ENCODE measurements at regions not wholly inside any gene's neighbourhood (a gene's known extent, or its start where the extent isn't known, plus 50 kb on each side); places are given as distances from the start of the nearest gene placed in this dataset.

GRCh38 chr2:240245184-240245583 lies 104.7 kb upstream of the OTOS start:
- Histone ChIP-seq H2AFZ (ENCODE audit: low read length) (no peak overlapping the region), H3K9ac (ENCODE audit: insufficient read depth, low read length) (no peak overlapping the region), H3K27me3 (ENCODE audit: control insufficient read depth, insufficient read depth, low read length) (no peaks in the 10 kb centered on the region), H3K4me3 (replicated peaks in 1 of 4; ENCODE audit: control extremely low read depth in 1 of 4, insufficient read depth in 1 of 4, low read depth in 3 of 4, low read length in 4 of 4) (no peak overlapping the region), H3K9me3 (ENCODE audit: control insufficient read depth, insufficient read depth, low read depth, low read length) (no peaks in the 10 kb centered on the region), H3K27ac (ENCODE audit: insufficient read depth, low read length) (no peak overlapping the region), H3K4me2 (ENCODE audit: extremely low read depth, insufficient read depth, low read length) (no peak overlapping the region), H3K4me1 (ENCODE audit: control insufficient read depth, extremely low read depth, insufficient read depth, low read length) (peaks cover 4% of the 10 kb centered on the region), H3K79me2 (ENCODE audit: control insufficient read depth, insufficient read depth, low read length) (no peaks in the 10 kb centered on the region), H4K20me1 (ENCODE audit: control insufficient read depth, extremely low read depth, insufficient read depth, low read length) (no peaks in the 10 kb centered on the region), H3K36me3 (ENCODE audit: control insufficient read depth, insufficient read depth, low read length) (no peaks in the 10 kb centered on the region)
- TF ChIP-seq, protein P1, sequence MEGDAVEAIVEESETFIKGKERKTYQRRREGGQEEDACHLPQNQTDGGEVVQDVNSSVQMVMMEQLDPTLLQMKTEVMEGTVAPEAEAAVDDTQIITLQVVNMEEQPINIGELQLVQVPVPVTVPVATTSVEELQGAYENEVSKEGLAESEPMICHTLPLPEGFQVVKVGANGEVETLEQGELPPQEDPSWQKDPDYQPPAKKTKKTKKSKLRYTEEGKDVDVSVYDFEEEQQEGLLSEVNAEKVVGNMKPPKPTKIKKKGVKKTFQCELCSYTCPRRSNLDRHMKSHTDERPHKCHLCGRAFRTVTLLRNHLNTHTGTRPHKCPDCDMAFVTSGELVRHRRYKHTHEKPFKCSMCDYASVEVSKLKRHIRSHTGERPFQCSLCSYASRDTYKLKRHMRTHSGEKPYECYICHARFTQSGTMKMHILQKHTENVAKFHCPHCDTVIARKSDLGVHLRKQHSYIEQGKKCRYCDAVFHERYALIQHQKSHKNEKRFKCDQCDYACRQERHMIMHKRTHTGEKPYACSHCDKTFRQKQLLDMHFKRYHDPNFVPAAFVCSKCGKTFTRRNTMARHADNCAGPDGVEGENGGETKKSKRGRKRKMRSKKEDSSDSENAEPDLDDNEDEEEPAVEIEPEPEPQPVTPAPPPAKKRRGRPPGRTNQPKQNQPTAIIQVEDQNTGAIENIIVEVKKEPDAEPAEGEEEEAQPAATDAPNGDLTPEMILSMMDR (conservative IDR thresholded peaks at IDR 0.05 in 1 of 2, IDR thresholded peaks at IDR 0.05 in 1 of 2; ENCODE audit: low read depth in 1 of 2, low read length in 2 of 2), result no peak
- TF ChIP-seq EZH2 (IDR thresholded peaks at IDR 0.05; ENCODE audit: low read length, missing control alignments), result no peak
- DNase-seq (ENCODE audit: low read depth in 2 of 2), result no peak

DNA sequence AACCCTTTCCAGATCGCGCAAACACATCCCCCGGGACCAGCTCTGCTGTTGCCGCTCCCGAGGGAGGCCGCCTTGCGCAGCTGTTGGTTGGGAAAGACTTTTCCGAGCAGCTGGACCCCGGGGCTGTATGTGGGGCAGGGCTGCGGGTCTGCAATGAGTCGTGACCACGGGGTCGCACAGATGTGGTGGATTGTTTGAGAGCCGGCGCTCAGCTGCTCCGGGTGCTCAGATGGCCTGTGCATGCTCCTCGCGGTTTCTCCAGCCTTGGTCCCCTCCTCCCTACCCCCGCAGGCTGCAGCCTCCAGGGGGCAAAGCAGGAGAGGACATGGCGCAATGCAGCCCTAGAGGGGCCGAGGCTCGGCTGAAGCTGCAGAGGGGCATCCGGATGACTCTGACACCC lies 105.2 kb upstream of the OTOS start:
- Histone ChIP-seq H3K27ac (ENCODE audit: insufficient read depth, low read length) (no peak overlapping the region), H3K9ac (ENCODE audit: insufficient read depth, low read length) (no peak overlapping the region), H3K36me3 (ENCODE audit: control insufficient read depth, insufficient read depth, low read length) (no peaks in the 10 kb centered on the region), H3K4me2 (ENCODE audit: extremely low read depth, insufficient read depth, low read length) (no peak overlapping the region), H3K9me3 (ENCODE audit: control insufficient read depth, insufficient read depth, low read depth, low read length) (no peaks in the 10 kb centered on the region), H3K4me3 (replicated peaks in 1 of 4; ENCODE audit: control extremely low read depth in 1 of 4, insufficient read depth in 1 of 4, low read depth in 3 of 4, low read length in 4 of 4) (no peak overlapping the region), H4K20me1 (ENCODE audit: control insufficient read depth, extremely low read depth, insufficient read depth, low read length) (no peaks in the 10 kb centered on the region), H3K79me2 (ENCODE audit: control insufficient read depth, insufficient read depth, low read length) (no peaks in the 10 kb centered on the region), H3K4me1 (ENCODE audit: control insufficient read depth, extremely low read depth, insufficient read depth, low read length) (peaks cover 9% of the 10 kb centered on the region), H2AFZ (ENCODE audit: low read length) (no peak overlapping the region), H3K27me3 (ENCODE audit: control insufficient read depth, insufficient read depth, low read length) (no peaks in the 10 kb centered on the region)
- DNase-seq (ENCODE audit: low read depth in 2 of 2), result peak; percentile 8 to 72
- TF ChIP-seq, protein P1 (conservative IDR thresholded peaks at IDR 0.05 in 1 of 2, IDR thresholded peaks at IDR 0.05 in 1 of 2; ENCODE audit: low read depth in 1 of 2, low read length in 2 of 2), result no peak
- no peak for TF ChIP-seq EZH2 (IDR thresholded peaks at IDR 0.05; ENCODE audit: low read length, missing control alignments)

DNA sequence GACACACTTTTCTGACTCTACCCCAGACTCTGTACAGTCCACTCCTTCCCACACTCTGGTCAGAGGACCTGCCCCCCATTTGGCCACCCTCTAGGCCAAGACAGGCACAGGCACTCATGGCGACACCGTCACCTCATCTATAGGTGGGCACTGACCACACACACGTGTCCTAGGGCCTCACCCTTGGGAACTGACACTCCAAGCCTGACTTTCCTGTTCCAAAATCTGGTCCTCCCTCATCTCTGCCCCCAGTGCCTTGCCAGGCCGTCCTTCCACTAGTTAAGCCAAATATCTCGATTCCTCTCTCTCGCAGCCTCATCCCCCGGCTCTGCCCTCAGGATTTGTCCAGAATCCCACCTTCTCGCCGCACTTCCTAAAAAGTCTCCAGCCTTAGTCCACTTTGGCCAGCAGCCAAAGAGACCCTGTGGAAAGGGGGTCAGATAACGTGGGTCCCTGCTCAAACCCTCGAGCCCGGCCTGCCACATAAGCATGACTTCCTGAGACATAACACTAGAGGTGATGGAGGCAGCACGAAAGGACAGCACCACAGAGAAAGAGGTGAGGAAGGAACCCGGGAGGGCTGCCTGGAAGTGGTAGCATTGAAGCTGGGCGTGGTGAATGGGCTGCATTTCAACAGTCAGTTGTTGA lies 105.8 kb upstream of the OTOS start:
- no peak overlapping the region for H3K4me2 ChIP-seq (ENCODE audit: extremely low read depth, insufficient read depth, low read length)
- no peak overlapping the region for H3K9ac ChIP-seq (ENCODE audit: insufficient read depth, low read length)
- DNase-seq (ENCODE audit: low read depth in 2 of 2), result no peak
- no peaks in the 10 kb centered on the region for H3K9me3 ChIP-seq (ENCODE audit: control insufficient read depth, insufficient read depth, low read depth, low read length)
- peaks cover 14% of the 10 kb centered on the region for H3K4me1 ChIP-seq (ENCODE audit: control insufficient read depth, extremely low read depth, insufficient read depth, low read length)
- H3K27me3 ChIP-seq (ENCODE audit: control insufficient read depth, insufficient read depth, low read length), result no peaks in the 10 kb centered on the region
- H3K79me2 ChIP-seq (ENCODE audit: control insufficient read depth, insufficient read depth, low read length), result no peaks in the 10 kb centered on the region
- H3K27ac ChIP-seq (ENCODE audit: insufficient read depth, low read length), result no peak overlapping the region
- H3K4me3 ChIP-seq (replicated peaks in 1 of 4; ENCODE audit: control extremely low read depth in 1 of 4, insufficient read depth in 1 of 4, low read depth in 3 of 4, low read length in 4 of 4), result no peak overlapping the region
- TF ChIP-seq, protein P1 (conservative IDR thresholded peaks at IDR 0.05 in 1 of 2, IDR thresholded peaks at IDR 0.05 in 1 of 2; ENCODE audit: low read depth in 1 of 2, low read length in 2 of 2), result no peak
- TF ChIP-seq EZH2 (IDR thresholded peaks at IDR 0.05; ENCODE audit: low read length, missing control alignments), result no peak
- H3K36me3 ChIP-seq (ENCODE audit: control insufficient read depth, insufficient read depth, low read length), result no peaks in the 10 kb centered on the region
- no peak overlapping the region for H2AFZ ChIP-seq (ENCODE audit: low read length)
- H4K20me1 ChIP-seq (ENCODE audit: control insufficient read depth, extremely low read depth, insufficient read depth, low read length), result no peaks in the 10 kb centered on the region
